ENCODE measurements at regions not wholly inside any gene's neighbourhood (a gene's known extent, or its start where the extent isn't known, plus 50 kb on each side); places are given as distances from the start of the nearest gene placed in this dataset.

DNA sequence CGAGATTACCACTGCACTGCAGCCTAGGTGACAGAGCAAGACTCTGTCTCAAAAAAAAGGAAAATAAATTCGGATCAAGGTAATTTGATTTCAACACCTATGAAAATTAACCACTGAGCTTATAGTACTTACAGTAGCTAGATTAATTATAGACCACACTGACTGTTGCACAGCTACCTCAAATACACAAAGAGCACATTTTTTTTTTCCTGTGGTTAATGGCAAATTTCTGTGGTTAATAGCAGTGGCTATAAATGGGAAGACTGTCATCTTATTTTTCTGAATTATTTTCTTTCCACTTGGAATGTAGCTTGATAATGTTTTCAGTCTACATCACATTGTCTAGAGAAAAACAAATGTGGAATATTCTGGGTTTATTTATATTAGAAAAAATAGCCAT lies 1661.6 kb upstream of the PCDH7 start:
- TF ChIP-seq EZH2 (IDR thresholded peaks at IDR 0.05; ENCODE audit: low read length, missing control alignments) (no peak), CTCF (conservative IDR thresholded peaks at IDR 0.05 in 1 of 2, IDR thresholded peaks at IDR 0.05 in 1 of 2; ENCODE audit: low read depth in 1 of 2, low read length in 2 of 2) (no peak)

Data from fibroblast of lung (primary cell).